Ovary (tissue), 7 donors: ENCODE measurements at regions not wholly inside any gene's neighbourhood (a gene's known extent, or its start where the extent isn't known, plus 50 kb on each side); places are given as distances from the start of the nearest gene placed in this dataset.

Experiments
- DNase-seq, 5 donors: peaks; one replicate each; pipeline ENCODE4 v3.0.0-alpha.2; 2019 to 2020
- H3K27ac ChIP-seq, 2 donors: fragments of 200-600 bp; one replicate each; pipeline versions ENCODE4 v1.5.1 to v1.8.0; 2019 to 2022
- H3K27me3 ChIP-seq: fragments of 200-600 bp; one replicate; pipeline ENCODE4 v1.8.0; 2022
- H3K36me3 ChIP-seq: fragments of 200-600 bp; sonication (generic); one replicate; pipeline ENCODE4 v1.5.1; 2019
- H3K4me1 ChIP-seq: one replicate; pipeline ENCODE4 v1.8.1; 2013; ENCODE audit warnings: mild to moderate bottlenecking, moderate library complexity; ENCODE audit not compliant: insufficient read depth
- H3K4me3 ChIP-seq: fragments of 200-600 bp; sonication (generic); one replicate; pipeline ENCODE4 v1.5.1; 2017
- H3K9me3 ChIP-seq, 2 donors: fragments of 200-600 bp in 1 of 2; sonication (generic) in 1 of 2; one replicate each; pipeline versions ENCODE4 v1.5.1 to v1.8.1; 2013 to 2019; ENCODE audit warnings: mild to moderate bottlenecking in 1 of 2, moderate library complexity in 1 of 2
- CTCF ChIP-seq, 3 donors: fragments of 450-650 bp in 2 of 3; fragments of 200-600 bp in 1 of 3; IDR thresholded peaks; one replicate each; pipeline versions ENCODE4 v1.5.1 to v1.8.0; 2016 to 2022; ENCODE audit warnings: antibody characterized with exemption in 3 of 3, mild to moderate bottlenecking in 1 of 3
- EP300 ChIP-seq: sonication (generic); formaldehyde crosslinking; IDR thresholded peaks from one replicate; pipeline ENCODE4 v1.6.1; 2017; ENCODE audit warnings: antibody characterized with exemption
- POLR2A ChIP-seq: fragments of 450-650 bp; IDR thresholded peaks from one replicate; pipeline ENCODE4 v1.6.1; 2017; ENCODE audit warnings: antibody characterized with exemption, mild to moderate bottlenecking, moderate library complexity
- WGBS, 3 donors: extraction: QIAGEN DNeasy Blood & Tissue Kit in 1 of 3; methylation state at CpG; one replicate each; pipeline versions ENCODE4 v1.1.5 to v1.1.7; 2013 to 2017; 5-methylcytosine and 5-hydroxymethylcytosine counted together
- intact Hi-C, 4 donors: fragments of 100-400 bp; cut with DNase I; formaldehyde crosslinking; loops; one replicate each; pipeline versions ENCODE4 v1.11.0 to v1.15.1; 2022 to 2023
- donor health status: DM: no; HTN: no; CAD: no; lungs with moderate emphysema.
- donor health status: DM: no; HTN: no; CAD: no.
- donor health status: Bipolar disorder and iron deficiency.
- donor health status: DM: no; HTN: no; CAD: no.
- donor health status: DM: yes; HTN: yes; CAD: no.

DNA sequence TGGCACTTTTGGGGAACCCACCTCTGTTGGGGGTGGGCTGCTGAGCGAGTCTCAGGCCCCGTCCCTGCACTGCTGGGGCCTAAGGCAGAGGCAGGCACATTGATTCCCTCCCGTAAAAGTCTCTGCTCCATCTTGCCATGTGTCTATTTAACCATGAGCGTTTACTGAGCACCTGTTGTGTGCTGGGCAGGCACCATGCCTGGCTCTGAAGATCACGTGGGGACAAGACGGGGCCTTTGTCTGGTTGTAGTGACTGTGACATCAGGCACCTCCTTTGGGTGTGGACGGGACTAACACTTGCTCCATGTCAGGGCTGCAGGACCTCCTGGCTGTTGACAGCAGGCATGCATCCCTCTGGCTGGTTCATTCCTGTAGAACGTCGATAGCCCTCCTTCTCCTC lies 204.7 kb upstream of the CIBAR2 start:
- DNase-seq, result no peak
- Histone ChIP-seq H3K4me1 (peaks cover 16% of the 10 kb centered on the region), H3K27ac (no peak overlapping the region), H3K9me3 (no peaks in the 10 kb centered on the region), H3K27me3 (no peaks in the 10 kb centered on the region), H3K36me3 (no peaks in the 10 kb centered on the region), H3K4me3 (no peak overlapping the region)
- no peak for TF ChIP-seq POLR2A
- TF ChIP-seq CTCF (IDR thresholded peaks at IDR 0.05), result no peak
- TF ChIP-seq EP300, result no peak
- WGBS, 3 donors, result 78 to 87% (median 84%) methylated on average over 9 of the region's 9 CpGs
- intact Hi-C loops, result no loop called here

- intact Hi-C loops, result no loop called here
- Histone ChIP-seq H3K27me3 (no peaks in the 10 kb centered on the region), H3K4me1 (peaks cover 14% of the 10 kb centered on the region), H3K27ac (no peak overlapping the region), H3K9me3 (no peaks in the 10 kb centered on the region), H3K36me3 (no peaks in the 10 kb centered on the region), H3K4me3 (no peak overlapping the region)
- no peak for DNase-seq
- WGBS, 3 donors, result 79 to 86% (median 84%) methylated on average over 12 of the region's 12 CpGs
- TF ChIP-seq POLR2A, result no peak
- TF ChIP-seq CTCF (IDR thresholded peaks at IDR 0.05), result no peak
- no peak for TF ChIP-seq EP300
Measured at GRCh38 chr16:85317704-85318103, 205.4 kb upstream of the CIBAR2 start.

- Histone ChIP-seq H3K27me3 (no peaks in the 10 kb centered on the region), H3K4me3 (no peak overlapping the region), H3K9me3 (no peaks in the 10 kb centered on the region), H3K36me3 (no peaks in the 10 kb centered on the region), H3K4me1 (peaks cover 7% of the 10 kb centered on the region), H3K27ac (no peak overlapping the region)
- 96% methylated on average over 24 of the region's 24 CpGs for WGBS, 3 donors
- intact Hi-C loops, result no loop called here
- TF ChIP-seq EP300, result no peak
- no peak for TF ChIP-seq POLR2A
- no peak for DNase-seq
Measured at GRCh38 chr16:85319208-85319983, 207.1 kb upstream of the CIBAR2 start.

- no peak for DNase-seq
- no peaks in the 10 kb centered on the region for H3K9me3 ChIP-seq
- no peak overlapping the region for H3K4me3 ChIP-seq
- intact Hi-C loops, result no loop called here
- H3K27me3 ChIP-seq, result no peaks in the 10 kb centered on the region
- no peak overlapping the region for H3K27ac ChIP-seq
- WGBS, 3 donors, result 80 to 89% (median 85%) methylated on average over 19 of the region's 19 CpGs
- peaks cover 6% of the 10 kb centered on the region for H3K4me1 ChIP-seq
- TF ChIP-seq CTCF (IDR thresholded peaks at IDR 0.05), result no peak
- no peak for TF ChIP-seq POLR2A
- no peak for TF ChIP-seq EP300
- no peaks in the 10 kb centered on the region for H3K36me3 ChIP-seq
Measured at GRCh38 chr16:85319984-85320440, 207.7 kb upstream of the CIBAR2 start.

GRCh38 chr16:85320677-85321385 lies 208.6 kb upstream of the CIBAR2 start:
- Histone ChIP-seq H3K27me3 (no peaks in the 10 kb centered on the region), H3K9me3 (no peaks in the 10 kb centered on the region), H3K27ac (no peak overlapping the region), H3K4me1 (peaks cover 6% of the 10 kb centered on the region), H3K4me3 (no peak overlapping the region), H3K36me3 (no peaks in the 10 kb centered on the region)
- 90 to 95% (median 91%) methylated on average over 11 of the region's 11 CpGs for WGBS, 3 donors
- no peak for DNase-seq
- intact Hi-C loops, result no loop called here
- TF ChIP-seq CTCF (IDR thresholded peaks at IDR 0.05), result no peak
- TF ChIP-seq POLR2A, result no peak
- no peak for TF ChIP-seq EP300
